ENCODE measurements at regions not wholly inside any gene's neighbourhood (a gene's known extent, or its start where the extent isn't known, plus 50 kb on each side); places are given as distances from the start of the nearest gene placed in this dataset.

DNA sequence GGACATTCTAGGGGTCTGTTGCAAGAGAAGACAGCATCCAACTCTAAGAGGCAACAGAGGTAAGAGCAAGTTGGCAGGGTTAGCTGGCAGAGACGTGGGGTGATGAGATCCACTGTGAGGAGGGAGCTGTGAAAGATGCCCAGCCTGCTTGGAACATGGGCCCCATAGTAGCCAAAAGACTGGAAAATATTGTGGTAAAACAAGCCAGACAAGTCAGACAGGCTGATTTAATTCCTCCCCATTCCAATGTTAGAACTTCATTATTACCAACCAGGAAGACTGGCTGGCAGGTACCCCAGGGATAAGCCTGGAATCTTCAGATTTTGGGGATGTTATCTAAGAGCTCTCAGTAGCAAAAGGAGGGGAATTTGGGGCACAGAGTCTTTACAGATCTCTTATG is 181.3 kb downstream of the SEC61B start:
- Histone ChIP-seq H3K4me1 (ENCODE audit: control insufficient read depth, low read depth, low read length) (no peaks in the 10 kb centered on the region), H3K27me3 (ENCODE audit: control insufficient read depth, insufficient read depth, low read length) (no peaks in the 10 kb centered on the region), H3K27ac (ENCODE audit: low read length) (no peak overlapping the region), H3K36me3 (ENCODE audit: control insufficient read depth, low read depth, low read length) (no peaks in the 10 kb centered on the region), H3K4me3 (ENCODE audit: low read length) (no peak overlapping the region), H3K9me3 (ENCODE audit: control insufficient read depth, low read depth, low read length) (no peaks in the 10 kb centered on the region), H3K9ac (ENCODE audit: low read length) (no peak overlapping the region)

DNA sequence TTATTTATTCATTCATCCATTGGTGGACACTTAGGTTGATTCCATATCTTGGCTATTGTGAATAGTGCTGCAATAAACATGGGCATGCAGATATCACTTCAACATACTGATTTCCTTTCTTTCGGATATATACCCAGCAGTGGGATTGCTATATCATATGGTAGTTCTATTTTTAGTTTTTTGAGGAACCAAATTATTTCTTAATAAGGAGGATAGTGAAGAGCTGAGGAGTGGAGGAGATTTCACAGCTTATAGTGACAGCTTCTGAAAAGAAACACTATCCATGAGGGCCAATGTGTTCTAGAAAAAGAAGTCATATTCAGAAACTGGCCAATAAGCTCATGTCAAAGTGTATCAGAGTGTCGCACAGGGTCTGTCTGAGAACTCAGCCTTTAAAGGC is 183.3 kb downstream of the SEC61B start:
- Histone ChIP-seq H3K4me3 (ENCODE audit: low read length) (no peak overlapping the region), H3K27me3 (ENCODE audit: control insufficient read depth, insufficient read depth, low read length) (no peaks in the 10 kb centered on the region), H3K9ac (ENCODE audit: low read length) (no peak overlapping the region), H3K27ac (ENCODE audit: low read length) (no peak overlapping the region), H3K36me3 (ENCODE audit: control insufficient read depth, low read depth, low read length) (no peaks in the 10 kb centered on the region), H3K4me1 (ENCODE audit: control insufficient read depth, low read depth, low read length) (no peaks in the 10 kb centered on the region), H3K9me3 (ENCODE audit: control insufficient read depth, low read depth, low read length) (no peaks in the 10 kb centered on the region)

DNA sequence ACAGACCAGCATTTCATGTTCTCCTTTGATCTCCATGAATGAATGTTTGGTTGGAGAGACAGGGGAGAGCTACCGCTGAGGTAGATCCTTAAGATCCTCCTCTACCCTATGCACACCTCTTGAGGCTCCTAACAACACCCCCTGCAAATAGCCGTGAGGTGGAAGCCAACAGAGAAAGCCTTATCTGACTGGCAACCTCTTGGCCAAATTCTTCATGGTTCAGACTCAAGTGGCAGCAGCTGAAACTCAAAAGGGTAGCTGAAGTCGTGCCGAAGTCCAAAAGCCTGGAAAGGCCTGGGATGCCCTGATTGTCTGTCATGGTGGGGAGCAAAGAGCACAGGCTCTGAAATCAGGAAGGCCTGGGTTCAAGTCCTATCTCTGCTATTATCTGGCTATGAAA is 184.9 kb downstream of the SEC61B start:
- Histone ChIP-seq H3K9me3 (ENCODE audit: control insufficient read depth, low read depth, low read length) (no peaks in the 10 kb centered on the region), H3K27ac (ENCODE audit: low read length) (no peak overlapping the region), H3K4me3 (ENCODE audit: low read length) (no peak overlapping the region), H3K9ac (ENCODE audit: low read length) (no peak overlapping the region), H3K4me1 (ENCODE audit: control insufficient read depth, low read depth, low read length) (peaks cover 6% of the 10 kb centered on the region), H3K36me3 (ENCODE audit: control insufficient read depth, low read depth, low read length) (no peaks in the 10 kb centered on the region), H3K27me3 (ENCODE audit: control insufficient read depth, insufficient read depth, low read length) (no peaks in the 10 kb centered on the region)

DNA sequence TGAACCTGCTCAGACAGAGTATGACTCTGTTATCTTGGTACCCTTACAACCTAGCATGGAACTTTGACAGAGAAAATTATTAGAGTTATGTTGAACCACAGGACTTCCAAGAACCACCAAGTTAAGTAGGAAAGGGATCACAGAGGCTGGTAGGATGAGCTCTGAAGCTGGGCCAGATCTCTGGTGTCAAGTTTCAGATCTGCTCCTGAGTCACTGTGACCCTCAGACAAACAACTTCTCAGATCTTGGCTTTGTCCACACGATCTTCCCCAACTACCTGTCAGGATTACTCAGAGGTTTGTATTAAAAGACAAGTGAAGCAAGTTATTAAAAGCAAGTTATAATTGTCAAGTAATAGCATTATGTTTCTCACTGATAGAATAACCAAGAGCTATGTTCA is 189.0 kb downstream of the SEC61B start:
- Histone ChIP-seq H3K4me3 (ENCODE audit: low read length) (no peak overlapping the region), H3K27ac (ENCODE audit: low read length) (no peak overlapping the region), H3K36me3 (ENCODE audit: control insufficient read depth, low read depth, low read length) (no peaks in the 10 kb centered on the region), H3K9ac (ENCODE audit: low read length) (no peak overlapping the region), H3K4me1 (ENCODE audit: control insufficient read depth, low read depth, low read length) (peaks cover 6% of the 10 kb centered on the region), H3K27me3 (ENCODE audit: control insufficient read depth, insufficient read depth, low read length) (no peaks in the 10 kb centered on the region), H3K9me3 (ENCODE audit: control insufficient read depth, low read depth, low read length) (no peaks in the 10 kb centered on the region)

DNA sequence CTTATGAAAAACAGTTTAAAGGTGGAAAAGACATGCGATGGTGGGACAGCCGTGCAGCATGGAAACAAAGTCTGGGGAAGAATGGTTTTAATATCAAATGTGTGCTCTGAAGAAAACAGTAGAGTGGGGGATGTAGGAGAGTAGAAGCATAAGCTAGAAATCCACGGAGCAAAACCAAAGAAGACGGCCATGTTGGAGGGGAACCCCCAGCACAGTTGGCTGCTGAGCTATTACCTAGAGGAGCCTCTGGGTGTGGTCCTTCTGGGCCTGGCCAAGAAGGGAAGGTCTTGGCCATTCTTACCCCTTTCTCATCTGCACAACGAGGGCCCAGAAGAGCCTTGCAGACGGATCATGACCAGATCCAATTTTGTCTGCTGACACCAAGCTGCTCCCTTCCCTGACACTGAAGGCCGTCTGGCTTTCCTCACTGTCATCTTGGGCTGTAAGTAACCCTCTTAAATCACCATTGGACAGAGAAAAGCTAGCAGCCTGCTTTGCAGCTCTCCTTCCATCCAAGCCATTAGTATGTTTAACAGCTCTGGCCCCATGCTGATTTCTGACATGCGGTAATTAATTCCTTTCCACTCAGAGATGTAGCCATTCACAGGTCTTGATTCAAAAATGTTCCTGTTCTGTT is 189.5 kb downstream of the SEC61B start:
- Histone ChIP-seq H3K27ac (ENCODE audit: low read length) (no peak overlapping the region), H3K27me3 (ENCODE audit: control insufficient read depth, insufficient read depth, low read length) (no peaks in the 10 kb centered on the region), H3K9me3 (ENCODE audit: control insufficient read depth, low read depth, low read length) (no peaks in the 10 kb centered on the region), H3K4me1 (ENCODE audit: control insufficient read depth, low read depth, low read length) (peaks cover 6% of the 10 kb centered on the region), H3K9ac (ENCODE audit: low read length) (no peak overlapping the region), H3K4me3 (ENCODE audit: low read length) (no peak overlapping the region), H3K36me3 (ENCODE audit: control insufficient read depth, low read depth, low read length) (no peaks in the 10 kb centered on the region)

DNA sequence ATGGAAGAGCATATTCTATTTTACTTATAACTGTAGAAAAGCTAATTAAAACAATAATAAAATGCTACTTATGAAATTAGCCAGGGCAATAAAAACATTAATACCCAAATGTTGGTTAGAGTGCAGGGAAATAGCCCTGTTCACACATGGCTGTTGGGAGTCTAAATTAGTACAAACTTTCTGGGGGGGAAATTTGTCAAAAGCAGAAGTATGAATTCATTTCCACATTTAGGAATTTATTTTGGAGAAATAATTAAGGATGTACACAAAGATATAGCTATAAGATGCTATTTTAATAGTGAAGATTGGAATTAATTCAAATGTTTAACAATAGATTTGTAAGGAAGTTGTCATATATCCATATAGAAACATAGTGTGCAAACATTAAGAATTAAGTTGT is 190.5 kb downstream of the SEC61B start:
- Histone ChIP-seq H3K4me3 (ENCODE audit: low read length) (no peak overlapping the region), H3K4me1 (ENCODE audit: control insufficient read depth, low read depth, low read length) (peaks cover 6% of the 10 kb centered on the region), H3K27ac (ENCODE audit: low read length) (no peak overlapping the region), H3K9ac (ENCODE audit: low read length) (no peak overlapping the region), H3K9me3 (ENCODE audit: control insufficient read depth, low read depth, low read length) (no peaks in the 10 kb centered on the region), H3K27me3 (ENCODE audit: control insufficient read depth, insufficient read depth, low read length) (no peaks in the 10 kb centered on the region), H3K36me3 (ENCODE audit: control insufficient read depth, low read depth, low read length) (no peaks in the 10 kb centered on the region)

DNA sequence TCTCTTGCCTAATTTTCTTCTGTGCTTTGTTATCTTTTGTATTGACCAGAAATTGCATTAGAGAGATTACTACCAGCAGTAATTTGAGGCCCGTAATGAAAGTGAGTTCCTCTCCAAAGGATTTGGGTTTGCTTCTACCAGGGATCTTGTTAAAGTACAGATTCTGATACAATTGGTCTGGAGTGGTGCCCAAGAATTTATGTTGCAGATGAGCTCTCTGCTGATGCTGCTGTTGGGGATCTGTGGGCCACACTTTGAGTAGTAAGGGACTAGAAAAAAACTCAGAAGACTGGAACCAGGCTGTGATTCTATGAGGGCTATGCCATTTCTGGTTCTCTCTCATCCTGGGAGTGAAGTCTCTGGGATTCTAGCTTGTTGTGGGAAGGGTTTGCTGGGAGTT is 192.2 kb downstream of the SEC61B start:
- Histone ChIP-seq H3K9ac (ENCODE audit: low read length) (no peak overlapping the region), H3K4me1 (ENCODE audit: control insufficient read depth, low read depth, low read length) (peaks cover 6% of the 10 kb centered on the region), H3K36me3 (ENCODE audit: control insufficient read depth, low read depth, low read length) (no peaks in the 10 kb centered on the region), H3K9me3 (ENCODE audit: control insufficient read depth, low read depth, low read length) (no peaks in the 10 kb centered on the region), H3K27me3 (ENCODE audit: control insufficient read depth, insufficient read depth, low read length) (no peaks in the 10 kb centered on the region), H3K27ac (ENCODE audit: low read length) (no peak overlapping the region), H3K4me3 (ENCODE audit: low read length) (no peak overlapping the region)

DNA sequence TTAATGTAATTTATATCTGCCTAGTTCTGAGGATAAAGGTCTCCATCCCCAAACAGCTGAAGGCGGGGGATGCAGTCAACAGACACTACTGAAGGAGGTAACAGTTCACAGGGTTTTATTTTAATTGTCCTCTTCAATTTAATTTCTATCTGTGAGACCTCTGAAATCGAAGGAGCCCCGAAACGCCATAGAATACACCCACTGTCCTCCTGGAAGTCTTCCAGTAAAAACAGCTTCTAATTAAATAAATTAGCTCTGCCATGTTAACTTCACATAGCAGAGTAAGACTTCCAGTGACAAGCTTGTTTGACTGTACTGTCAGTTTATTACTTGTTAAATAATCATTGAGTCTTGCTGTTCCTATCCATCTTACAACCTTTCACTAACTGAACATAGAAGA is 193.5 kb downstream of the SEC61B start:
- no peaks in the 10 kb centered on the region for H3K27me3 ChIP-seq (ENCODE audit: control insufficient read depth, insufficient read depth, low read length)
- no peak overlapping the region for H3K9ac ChIP-seq (ENCODE audit: low read length)
- no peak overlapping the region for H3K27ac ChIP-seq (ENCODE audit: low read length)
- H3K9me3 ChIP-seq (ENCODE audit: control insufficient read depth, low read depth, low read length), result no peaks in the 10 kb centered on the region
- no peak overlapping the region for H3K4me3 ChIP-seq (ENCODE audit: low read length)
- H3K36me3 ChIP-seq (ENCODE audit: control insufficient read depth, low read depth, low read length), result no peaks in the 10 kb centered on the region
- H3K4me1 ChIP-seq (ENCODE audit: control insufficient read depth, low read depth, low read length), result peaks cover 6% of the 10 kb centered on the region

DNA sequence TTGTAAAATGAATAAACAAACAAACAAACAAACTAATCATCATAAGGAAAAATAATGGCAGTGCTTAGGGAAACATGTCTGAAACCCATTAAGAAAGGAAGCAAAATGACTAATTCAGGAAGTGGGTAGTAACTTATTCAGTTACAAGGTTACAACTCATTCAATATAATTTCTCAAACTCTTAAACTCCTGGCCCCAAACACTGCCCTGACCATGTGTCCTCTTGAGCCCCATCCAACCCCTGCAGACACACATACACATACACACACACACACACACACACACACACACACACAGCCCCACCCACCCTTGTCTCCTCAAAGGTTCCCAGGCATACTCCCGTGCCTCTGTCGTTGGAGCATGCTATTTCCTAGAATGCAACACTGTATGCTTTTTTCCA is 193.9 kb downstream of the SEC61B start:
- H3K9ac ChIP-seq (ENCODE audit: low read length), result no peak overlapping the region
- no peak overlapping the region for H3K4me3 ChIP-seq (ENCODE audit: low read length)
- H3K9me3 ChIP-seq (ENCODE audit: control insufficient read depth, low read depth, low read length), result no peaks in the 10 kb centered on the region
- H3K36me3 ChIP-seq (ENCODE audit: control insufficient read depth, low read depth, low read length), result no peaks in the 10 kb centered on the region
- no peak overlapping the region for H3K27ac ChIP-seq (ENCODE audit: low read length)
- peaks cover 4% of the 10 kb centered on the region for H3K4me1 ChIP-seq (ENCODE audit: control insufficient read depth, low read depth, low read length)
- no peaks in the 10 kb centered on the region for H3K27me3 ChIP-seq (ENCODE audit: control insufficient read depth, insufficient read depth, low read length)

DNA sequence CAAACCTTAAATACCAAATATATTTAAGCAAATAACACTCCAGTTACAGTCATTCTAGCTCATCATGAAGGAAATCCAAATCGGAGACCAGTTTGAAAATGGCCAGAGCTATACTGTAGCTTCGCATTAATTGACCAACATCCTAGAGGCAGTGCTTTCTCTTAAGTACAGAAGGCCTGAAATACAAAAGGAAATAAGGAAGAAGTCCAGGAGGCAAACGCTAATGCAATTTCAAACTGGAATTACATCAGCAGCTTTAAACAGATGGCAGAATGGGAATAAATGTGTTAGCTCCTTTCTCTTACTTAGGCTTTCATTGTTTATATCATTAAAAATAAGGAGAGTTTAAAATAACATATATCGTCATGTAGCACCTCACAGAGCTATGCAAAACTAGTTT is 197.0 kb downstream of the SEC61B start:
- H3K27me3 ChIP-seq (ENCODE audit: control insufficient read depth, insufficient read depth, low read length), result no peaks in the 10 kb centered on the region
- H3K9ac ChIP-seq (ENCODE audit: low read length), result no peak overlapping the region
- H3K36me3 ChIP-seq (ENCODE audit: control insufficient read depth, low read depth, low read length), result no peaks in the 10 kb centered on the region
- H3K4me3 ChIP-seq (ENCODE audit: low read length), result no peak overlapping the region
- H3K9me3 ChIP-seq (ENCODE audit: control insufficient read depth, low read depth, low read length), result no peaks in the 10 kb centered on the region
- H3K4me1 ChIP-seq (ENCODE audit: control insufficient read depth, low read depth, low read length), result no peaks in the 10 kb centered on the region
- H3K27ac ChIP-seq (ENCODE audit: low read length), result no peak overlapping the region

DNA sequence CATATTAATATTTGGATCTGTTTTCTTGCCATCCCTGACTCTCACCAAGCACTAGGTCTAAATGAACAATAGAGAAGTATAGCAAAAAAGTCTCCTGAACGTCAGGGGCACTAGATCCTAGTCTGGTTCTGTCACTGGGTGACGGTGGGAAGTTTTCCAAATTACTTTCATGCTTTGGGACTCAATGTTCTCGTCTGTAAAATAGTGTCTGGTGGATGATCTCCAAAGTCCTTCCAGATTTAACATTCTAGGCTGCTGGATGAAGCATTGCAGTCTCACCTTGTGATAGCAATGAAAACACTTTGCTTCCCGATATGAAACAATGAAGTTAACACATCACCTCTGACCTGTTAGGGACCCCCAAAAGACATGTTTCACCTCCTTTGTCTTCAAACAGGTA is 199.3 kb downstream of the SEC61B start:
- no peak overlapping the region for H3K27ac ChIP-seq (ENCODE audit: low read length)
- no peaks in the 10 kb centered on the region for H3K27me3 ChIP-seq (ENCODE audit: control insufficient read depth, insufficient read depth, low read length)
- H3K36me3 ChIP-seq (ENCODE audit: control insufficient read depth, low read depth, low read length), result no peaks in the 10 kb centered on the region
- H3K9me3 ChIP-seq (ENCODE audit: control insufficient read depth, low read depth, low read length), result no peaks in the 10 kb centered on the region
- no peaks in the 10 kb centered on the region for H3K4me1 ChIP-seq (ENCODE audit: control insufficient read depth, low read depth, low read length)
- H3K9ac ChIP-seq (ENCODE audit: low read length), result no peak overlapping the region
- H3K4me3 ChIP-seq (ENCODE audit: low read length), result no peak overlapping the region

DNA sequence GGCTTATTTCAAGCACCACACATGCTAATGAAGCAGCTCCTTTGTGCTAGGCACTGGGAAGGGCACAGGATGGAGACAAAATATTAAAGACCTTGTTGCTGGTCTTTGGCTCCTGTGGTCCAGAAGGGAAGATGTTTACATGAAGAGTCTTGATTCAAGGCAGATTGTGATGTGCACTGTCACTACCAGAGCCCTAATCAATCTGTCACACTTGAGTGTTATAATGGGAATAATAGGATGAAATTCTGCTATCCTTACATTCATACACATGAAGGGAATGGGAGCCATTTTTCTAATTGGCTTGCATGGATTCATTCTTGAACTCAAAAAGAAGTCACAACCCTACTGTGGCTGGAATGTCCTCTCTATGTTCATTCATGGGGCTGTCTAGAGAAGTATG is 203.0 kb downstream of the SEC61B start:
- H3K27me3 ChIP-seq (ENCODE audit: control insufficient read depth, insufficient read depth, low read length), result no peaks in the 10 kb centered on the region
- H3K4me3 ChIP-seq (ENCODE audit: low read length), result no peak overlapping the region
- H3K9ac ChIP-seq (ENCODE audit: low read length), result no peak overlapping the region
- no peaks in the 10 kb centered on the region for H3K9me3 ChIP-seq (ENCODE audit: control insufficient read depth, low read depth, low read length)
- H3K4me1 ChIP-seq (ENCODE audit: control insufficient read depth, low read depth, low read length), result no peaks in the 10 kb centered on the region
- no peak overlapping the region for H3K27ac ChIP-seq (ENCODE audit: low read length)
- H3K36me3 ChIP-seq (ENCODE audit: control insufficient read depth, low read depth, low read length), result no peaks in the 10 kb centered on the region

Data from iPS-18a (cell line).